ENCODE measurements at regions not wholly inside any gene's neighbourhood (a gene's known extent, or its start where the extent isn't known, plus 50 kb on each side); places are given as distances from the start of the nearest gene placed in this dataset.
"Not testable (repeated sequence)": the region's sequence is repeated elsewhere in the genome, so short reads cannot be mapped to it uniquely, and the experiment has no call there.

DNA sequence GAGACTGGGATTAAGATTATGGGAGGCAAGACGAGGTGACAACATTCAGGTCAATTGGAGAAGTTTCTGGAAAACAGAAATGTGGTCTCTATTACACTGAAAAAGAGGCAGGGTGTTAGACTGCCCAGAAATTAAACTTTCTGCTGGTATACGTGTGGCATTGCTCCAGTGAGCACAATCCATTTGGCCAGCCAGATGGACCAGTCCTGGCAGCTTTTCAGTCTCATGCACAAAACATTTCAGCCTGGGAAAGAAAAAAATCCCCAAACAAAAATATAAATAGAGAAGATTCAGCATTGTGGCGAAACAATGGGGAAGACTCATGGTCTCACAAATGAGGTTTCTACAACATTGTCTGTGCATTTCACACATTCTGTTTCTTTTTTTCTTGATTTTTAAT, 113.9 kb downstream of the HNMT start:
- TF ChIP-seq, protein P1, sequence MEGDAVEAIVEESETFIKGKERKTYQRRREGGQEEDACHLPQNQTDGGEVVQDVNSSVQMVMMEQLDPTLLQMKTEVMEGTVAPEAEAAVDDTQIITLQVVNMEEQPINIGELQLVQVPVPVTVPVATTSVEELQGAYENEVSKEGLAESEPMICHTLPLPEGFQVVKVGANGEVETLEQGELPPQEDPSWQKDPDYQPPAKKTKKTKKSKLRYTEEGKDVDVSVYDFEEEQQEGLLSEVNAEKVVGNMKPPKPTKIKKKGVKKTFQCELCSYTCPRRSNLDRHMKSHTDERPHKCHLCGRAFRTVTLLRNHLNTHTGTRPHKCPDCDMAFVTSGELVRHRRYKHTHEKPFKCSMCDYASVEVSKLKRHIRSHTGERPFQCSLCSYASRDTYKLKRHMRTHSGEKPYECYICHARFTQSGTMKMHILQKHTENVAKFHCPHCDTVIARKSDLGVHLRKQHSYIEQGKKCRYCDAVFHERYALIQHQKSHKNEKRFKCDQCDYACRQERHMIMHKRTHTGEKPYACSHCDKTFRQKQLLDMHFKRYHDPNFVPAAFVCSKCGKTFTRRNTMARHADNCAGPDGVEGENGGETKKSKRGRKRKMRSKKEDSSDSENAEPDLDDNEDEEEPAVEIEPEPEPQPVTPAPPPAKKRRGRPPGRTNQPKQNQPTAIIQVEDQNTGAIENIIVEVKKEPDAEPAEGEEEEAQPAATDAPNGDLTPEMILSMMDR (IDR thresholded peaks at IDR 0.05) = no peak
- no peaks in the 10 kb centered on the region for H3K27me3 ChIP-seq (ENCODE audit: control insufficient read depth, insufficient read depth, low read length)
- H3K4me1 ChIP-seq = no peaks in the 10 kb centered on the region
- H3K4me3 ChIP-seq (ENCODE audit: low read depth, low read length) = no peak overlapping the region
- no peaks in the 10 kb centered on the region for H3K79me2 ChIP-seq
- H3K9me3 ChIP-seq (ENCODE audit: control insufficient read depth, low read length) = no peaks in the 10 kb centered on the region
- H2AFZ ChIP-seq = no peak overlapping the region
- no peak overlapping the region for H3K4me2 ChIP-seq (ENCODE audit: low read length)
- H3K36me3 ChIP-seq (ENCODE audit: control insufficient read depth, insufficient read depth, low read length) = no peaks in the 10 kb centered on the region
- H3K9ac ChIP-seq = no peak overlapping the region
- H3K27ac ChIP-seq = no peak overlapping the region

DNA sequence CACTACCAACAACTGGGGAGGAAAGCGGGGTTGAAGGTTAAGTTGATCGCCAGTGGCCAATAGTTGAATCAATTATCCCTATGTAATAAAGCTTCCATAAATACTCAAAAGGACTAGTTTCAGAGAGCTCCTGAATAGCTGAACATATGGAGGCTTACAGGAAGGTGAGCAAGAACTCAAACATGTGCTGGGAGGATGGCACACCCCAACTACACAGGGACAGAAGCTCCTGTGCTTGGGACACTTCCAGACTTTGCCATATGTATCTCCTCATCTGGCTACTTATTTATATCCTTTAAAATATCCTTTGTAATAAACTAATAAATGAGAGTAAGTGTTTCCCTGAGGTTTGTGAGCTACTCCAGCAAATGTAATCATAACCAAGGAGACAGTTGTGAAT, 115.7 kb downstream of the HNMT start:
- H3K4me2 ChIP-seq (ENCODE audit: low read length) = no peak overlapping the region
- H3K9ac ChIP-seq = no peak overlapping the region
- H3K27ac ChIP-seq = no peak overlapping the region
- TF ChIP-seq, protein P1 (IDR thresholded peaks at IDR 0.05) = no peak
- H3K9me3 ChIP-seq (ENCODE audit: control insufficient read depth, low read length) = no peaks in the 10 kb centered on the region
- H3K27me3 ChIP-seq (ENCODE audit: control insufficient read depth, insufficient read depth, low read length) = no peaks in the 10 kb centered on the region
- no peaks in the 10 kb centered on the region for H3K4me1 ChIP-seq
- no peaks in the 10 kb centered on the region for H3K36me3 ChIP-seq (ENCODE audit: control insufficient read depth, insufficient read depth, low read length)
- no peak overlapping the region for H3K4me3 ChIP-seq (ENCODE audit: low read depth, low read length)
- H2AFZ ChIP-seq = no peak overlapping the region
- no peaks in the 10 kb centered on the region for H3K79me2 ChIP-seq

DNA sequence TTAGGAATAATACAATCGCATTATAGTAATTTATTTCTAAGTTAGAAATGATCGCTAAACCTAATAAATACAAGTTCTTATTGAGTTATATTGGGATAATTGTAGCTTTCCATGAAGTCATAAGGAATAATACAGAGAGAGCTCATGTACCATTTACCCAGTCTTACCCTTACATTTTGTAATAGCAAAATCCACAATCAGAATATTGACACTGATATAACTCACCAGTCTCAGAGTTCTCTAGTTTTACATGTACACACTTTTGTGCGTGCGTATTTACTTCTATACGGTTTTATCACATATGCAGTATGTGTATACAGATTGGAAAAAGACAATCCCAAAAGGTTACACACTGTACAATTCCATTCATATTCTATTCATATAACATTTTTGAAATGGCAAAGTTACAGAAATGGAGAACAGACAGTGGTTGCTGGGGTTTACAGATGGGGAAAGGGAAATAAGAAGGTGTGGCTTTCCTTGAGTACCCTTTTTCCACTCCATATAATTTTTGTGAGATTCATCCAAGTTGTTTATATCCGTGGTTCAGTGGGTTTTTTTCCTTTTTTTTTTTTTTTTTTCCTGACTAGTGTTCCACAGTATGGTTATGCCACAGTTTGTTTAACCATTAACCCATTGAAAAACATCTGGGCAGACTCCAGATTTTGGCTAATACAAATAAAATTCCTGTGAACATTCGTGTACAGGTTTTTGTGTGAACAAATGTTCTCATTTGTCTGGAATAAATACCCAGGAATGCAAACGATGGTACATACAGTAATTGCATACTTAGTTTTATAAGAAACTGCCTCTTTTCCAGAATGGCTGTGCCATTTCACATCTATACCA, 117.2 kb downstream of the HNMT start:
- TF ChIP-seq, protein P1 (IDR thresholded peaks at IDR 0.05) = no peak
- no peaks in the 10 kb centered on the region for H3K9me3 ChIP-seq (ENCODE audit: control insufficient read depth, low read length)
- no peak overlapping the region for H3K9ac ChIP-seq
- H3K27me3 ChIP-seq (ENCODE audit: control insufficient read depth, insufficient read depth, low read length) = no peaks in the 10 kb centered on the region
- no peak overlapping the region for H2AFZ ChIP-seq
- no peaks in the 10 kb centered on the region for H3K36me3 ChIP-seq (ENCODE audit: control insufficient read depth, insufficient read depth, low read length)
- H3K4me2 ChIP-seq (ENCODE audit: low read length) = no peak overlapping the region
- H3K27ac ChIP-seq = no peak overlapping the region
- H3K79me2 ChIP-seq = no peaks in the 10 kb centered on the region
- no peaks in the 10 kb centered on the region for H3K4me1 ChIP-seq
- no peak overlapping the region for H3K4me3 ChIP-seq (ENCODE audit: low read depth, low read length)

DNA sequence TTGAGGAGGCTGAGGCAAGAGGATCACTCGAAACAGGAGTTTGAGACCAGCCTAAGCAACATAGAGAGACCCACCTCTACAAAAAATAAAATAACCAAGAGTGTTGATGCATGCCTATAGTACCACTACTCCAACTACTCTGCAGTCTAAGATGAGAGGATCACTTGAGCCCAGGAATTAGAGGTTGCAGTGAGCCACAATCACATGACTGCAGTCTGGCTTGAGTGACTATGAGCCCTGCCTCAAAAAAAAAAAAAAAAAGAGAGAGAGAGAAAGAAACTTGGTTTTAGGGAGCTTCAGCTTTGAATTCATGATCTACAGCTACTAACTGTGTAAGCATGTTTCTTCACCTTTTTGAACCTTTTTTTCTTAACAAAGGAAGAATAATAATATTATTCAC, 119.9 kb downstream of the HNMT start:
- Histone ChIP-seq H3K9ac (no peak overlapping the region), H2AFZ (no peak overlapping the region), H3K36me3 (ENCODE audit: control insufficient read depth, insufficient read depth, low read length) (no peaks in the 10 kb centered on the region), H3K4me2 (ENCODE audit: low read length) (no peak overlapping the region), H3K27me3 (ENCODE audit: control insufficient read depth, insufficient read depth, low read length) (no peaks in the 10 kb centered on the region), H3K4me3 (ENCODE audit: low read depth, low read length) (no peak overlapping the region), H3K79me2 (no peaks in the 10 kb centered on the region), H3K27ac (no peak overlapping the region), H3K9me3 (ENCODE audit: control insufficient read depth, low read length) (no peaks in the 10 kb centered on the region), H3K4me1 (no peaks in the 10 kb centered on the region)
- TF ChIP-seq, protein P1 (IDR thresholded peaks at IDR 0.05) = no peak

DNA sequence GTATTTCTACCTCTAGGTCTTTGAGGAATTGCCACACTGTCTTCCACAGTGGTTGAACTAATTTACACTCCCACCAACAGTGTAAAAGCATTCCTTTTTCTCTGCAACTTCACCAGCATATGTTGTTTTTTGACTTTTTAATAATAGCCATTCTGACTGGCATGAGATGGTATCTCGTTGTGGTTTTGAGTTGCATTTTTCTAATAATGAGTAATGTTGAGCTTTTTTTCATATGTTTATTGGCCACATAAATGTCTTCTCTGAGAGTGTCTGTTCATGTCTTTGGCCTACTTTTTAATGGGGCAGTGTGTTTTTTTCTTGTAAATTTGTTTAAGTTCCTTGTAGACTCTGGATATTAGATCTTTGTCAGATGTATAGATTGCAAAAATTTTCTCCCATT, 121.2 kb downstream of the HNMT start:
- not testable (repeated sequence) for H3K27me3 ChIP-seq (ENCODE audit: control insufficient read depth, insufficient read depth, low read length); H2AFZ ChIP-seq; H3K9ac ChIP-seq; H3K4me3 ChIP-seq (ENCODE audit: low read depth, low read length); H3K79me2 ChIP-seq; H3K36me3 ChIP-seq (ENCODE audit: control insufficient read depth, insufficient read depth, low read length); H3K27ac ChIP-seq; H3K4me1 ChIP-seq; H3K9me3 ChIP-seq (ENCODE audit: control insufficient read depth, low read length); H3K4me2 ChIP-seq (ENCODE audit: low read length)

Data from parathyroid adenoma (tissue), 2 donors.